HEK293 (cell line): ENCODE measurements at regions not wholly inside any gene's neighbourhood (a gene's known extent, or its start where the extent isn't known, plus 50 kb on each side); places are given as distances from the start of the nearest gene placed in this dataset.

ENCODE experiments used
- EGR2 ChIP-seq: fragments of 450-650 bp; formaldehyde crosslinking; IDR thresholded peaks from 2 replicates; pipeline ENCODE4 v1.5.1; 2016; ENCODE audit warnings: low read depth, missing biosample characterization, missing genetic modification characterization
- GFI1B ChIP-seq: fragments of 450-650 bp; formaldehyde crosslinking; IDR thresholded peaks from 2 replicates; pipeline ENCODE4 v1.5.1; 2016; ENCODE audit warnings: missing biosample characterization, missing genetic modification characterization
- WT1 ChIP-seq: fragments of 450-650 bp; formaldehyde crosslinking; IDR thresholded peaks from 2 replicates; pipeline ENCODE4 v1.5.1; 2016; ENCODE audit warnings: missing biosample characterization, missing genetic modification characterization
- ZNF148 ChIP-seq: fragments of 450-650 bp; formaldehyde crosslinking; IDR thresholded peaks from 2 replicates; pipeline ENCODE4 v1.5.0; 2017; ENCODE audit warnings: missing biosample characterization, missing genetic modification characterization, borderline replicate concordance
- ZNF610 ChIP-seq: fragments of 450-650 bp; formaldehyde crosslinking; IDR thresholded peaks from 2 replicates; pipeline ENCODE4 v1.5.1; 2016; ENCODE audit warnings: missing biosample characterization, missing genetic modification characterization, borderline replicate concordance

DNA sequence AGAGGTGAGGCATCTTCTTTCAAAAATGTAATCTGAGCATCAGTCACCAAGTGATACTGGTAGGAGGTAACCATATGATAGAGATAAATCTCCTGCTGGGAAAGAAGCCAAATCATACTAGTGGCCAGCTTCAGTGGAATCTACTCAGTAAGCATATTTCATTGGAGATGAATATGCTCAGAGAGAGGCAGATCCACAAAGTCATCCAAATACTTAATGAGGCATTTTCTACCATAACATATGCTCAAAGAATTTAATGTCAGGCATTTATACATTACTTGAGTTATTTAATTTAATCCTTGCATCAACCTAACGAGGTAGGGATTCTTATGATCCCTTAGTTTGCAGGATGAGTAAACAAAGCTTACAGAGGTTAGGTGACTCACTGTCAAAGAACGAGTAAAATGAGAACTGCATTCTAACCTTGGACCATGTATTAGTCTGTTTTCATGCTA, 50.9 kb upstream of the DMRTA1 start (continued):
- no peak for TF ChIP-seq ZNF610 (tag by site-specific recombination)
- no peak for TF ChIP-seq ZNF148 (tag by site-specific recombination)
- no peak for TF ChIP-seq WT1
- TF ChIP-seq EGR2 (tag by site-specific recombination), result no peak
- TF ChIP-seq GFI1B (tag by site-specific recombination), result no peak
